Neural crest cell (in vitro differentiated cells): ENCODE measurements at regions not wholly inside any gene's neighbourhood (a gene's known extent, or its start where the extent isn't known, plus 50 kb on each side); places are given as distances from the start of the nearest gene placed in this dataset.

Experiments
- DNase-seq: peaks from one replicate; pipeline ENCODE4 v3.0.0; 2021; ENCODE audit warnings: low read depth, mixed read lengths, low spot score
- H3K27ac Mint-ChIP-seq: one replicate; pipeline ENCODE4 v1.8.0; 2021; ENCODE audit warnings: mild to moderate bottlenecking, mixed read lengths; ENCODE audit not compliant: unreplicated experiment
- H3K27me3 Mint-ChIP-seq: 2 replicates; pipeline ENCODE4 v1.8.0; 2021; ENCODE audit warnings: low read depth, mild to moderate bottlenecking, mixed read lengths
- H3K36me3 Mint-ChIP-seq: 2 replicates; pipeline ENCODE4 v1.8.0; 2021; ENCODE audit warnings: low read depth, mild to moderate bottlenecking, mixed read lengths
- H3K4me1 Mint-ChIP-seq: 2 replicates; pipeline ENCODE4 v1.8.0; 2021; ENCODE audit warnings: mixed read lengths
- H3K4me3 Mint-ChIP-seq: one replicate; pipeline ENCODE4 v1.8.0; 2021; ENCODE audit warnings: mild to moderate bottlenecking, mixed read lengths
- H3K9me3 Mint-ChIP-seq: 2 replicates; pipeline ENCODE4 v1.8.0; 2021; ENCODE audit warnings: mixed read lengths
- TF ChIP-seq, protein P1 (sequence below): fragments of 200-600 bp; sonication (generic); conservative IDR thresholded peaks from 2 replicates; pipeline ENCODE4 v1.5.0; 2021; ENCODE audit warnings: antibody characterized with exemption, mild to moderate bottlenecking

DNA sequence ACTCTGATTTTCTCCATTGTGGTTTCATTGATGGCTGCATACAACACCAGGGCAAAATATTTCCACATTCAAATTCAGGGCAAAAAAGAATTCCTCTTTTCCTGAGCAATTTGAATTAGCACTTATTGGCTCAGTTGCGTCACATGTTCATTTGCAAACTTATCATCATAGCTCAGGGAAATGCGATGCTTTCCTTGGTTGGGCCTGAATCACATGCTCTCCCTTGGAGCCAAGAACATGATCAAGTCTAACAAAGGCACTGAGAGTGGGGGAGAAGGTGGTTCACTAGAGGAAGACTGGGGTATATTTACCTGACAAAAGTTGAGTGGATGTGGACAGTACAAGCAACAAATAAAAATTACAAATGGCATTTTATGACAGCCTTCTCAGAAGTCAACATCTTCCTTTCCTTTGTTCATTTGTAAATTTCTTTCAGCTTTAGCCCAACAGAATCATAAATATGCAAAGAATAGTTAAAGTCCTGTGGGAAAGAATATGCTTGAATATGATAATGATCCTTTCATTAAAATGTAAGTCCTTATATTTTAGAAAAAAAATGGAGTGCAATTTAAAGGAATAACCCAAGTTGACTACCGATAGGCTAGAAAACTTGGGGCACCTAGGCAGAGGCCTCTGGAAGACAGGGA, 277.2 kb downstream of the NEDD1 start:
- Mint-ChIP-seq H3K27ac (no peak overlapping the region), H3K27me3 (no peaks in the 10 kb centered on the region), H3K9me3 (peaks cover 17% of the 10 kb centered on the region), H3K36me3 (peaks cover 17% of the 10 kb centered on the region), H3K4me1 (peaks cover 17% of the 10 kb centered on the region), H3K4me3 (no peak overlapping the region)
- DNase-seq = no peak
- TF ChIP-seq, protein P1, sequence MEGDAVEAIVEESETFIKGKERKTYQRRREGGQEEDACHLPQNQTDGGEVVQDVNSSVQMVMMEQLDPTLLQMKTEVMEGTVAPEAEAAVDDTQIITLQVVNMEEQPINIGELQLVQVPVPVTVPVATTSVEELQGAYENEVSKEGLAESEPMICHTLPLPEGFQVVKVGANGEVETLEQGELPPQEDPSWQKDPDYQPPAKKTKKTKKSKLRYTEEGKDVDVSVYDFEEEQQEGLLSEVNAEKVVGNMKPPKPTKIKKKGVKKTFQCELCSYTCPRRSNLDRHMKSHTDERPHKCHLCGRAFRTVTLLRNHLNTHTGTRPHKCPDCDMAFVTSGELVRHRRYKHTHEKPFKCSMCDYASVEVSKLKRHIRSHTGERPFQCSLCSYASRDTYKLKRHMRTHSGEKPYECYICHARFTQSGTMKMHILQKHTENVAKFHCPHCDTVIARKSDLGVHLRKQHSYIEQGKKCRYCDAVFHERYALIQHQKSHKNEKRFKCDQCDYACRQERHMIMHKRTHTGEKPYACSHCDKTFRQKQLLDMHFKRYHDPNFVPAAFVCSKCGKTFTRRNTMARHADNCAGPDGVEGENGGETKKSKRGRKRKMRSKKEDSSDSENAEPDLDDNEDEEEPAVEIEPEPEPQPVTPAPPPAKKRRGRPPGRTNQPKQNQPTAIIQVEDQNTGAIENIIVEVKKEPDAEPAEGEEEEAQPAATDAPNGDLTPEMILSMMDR = no peak

DNA sequence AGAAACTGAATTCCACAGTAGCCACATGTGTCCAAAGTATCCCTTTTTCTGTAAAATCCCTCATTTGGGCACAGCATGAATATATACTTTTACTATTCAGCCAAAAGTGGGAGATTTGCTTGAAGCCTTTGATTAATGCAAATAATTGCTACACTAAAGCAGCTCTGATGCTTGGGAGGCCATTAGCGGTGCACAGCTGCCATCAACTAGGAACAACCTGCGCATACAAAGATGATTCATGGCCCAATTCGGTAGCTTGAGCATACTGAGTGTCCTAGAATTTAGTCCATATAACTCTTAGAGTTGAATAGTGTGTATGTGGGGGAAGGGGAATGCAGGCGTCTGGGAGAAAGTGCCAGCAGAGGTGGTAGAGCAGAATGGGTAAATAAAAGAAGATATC, 277.0 kb upstream of the RMST start:
- no peaks in the 10 kb centered on the region for H3K27me3 Mint-ChIP-seq
- peaks cover 17% of the 10 kb centered on the region for H3K36me3 Mint-ChIP-seq
- peaks cover 21% of the 10 kb centered on the region for H3K4me1 Mint-ChIP-seq
- H3K27ac Mint-ChIP-seq = no peak overlapping the region
- peaks cover 15% of the 10 kb centered on the region for H3K9me3 Mint-ChIP-seq
- no peak overlapping the region for H3K4me3 Mint-ChIP-seq
- TF ChIP-seq, protein P1 = no peak
- no peak for DNase-seq

DNA sequence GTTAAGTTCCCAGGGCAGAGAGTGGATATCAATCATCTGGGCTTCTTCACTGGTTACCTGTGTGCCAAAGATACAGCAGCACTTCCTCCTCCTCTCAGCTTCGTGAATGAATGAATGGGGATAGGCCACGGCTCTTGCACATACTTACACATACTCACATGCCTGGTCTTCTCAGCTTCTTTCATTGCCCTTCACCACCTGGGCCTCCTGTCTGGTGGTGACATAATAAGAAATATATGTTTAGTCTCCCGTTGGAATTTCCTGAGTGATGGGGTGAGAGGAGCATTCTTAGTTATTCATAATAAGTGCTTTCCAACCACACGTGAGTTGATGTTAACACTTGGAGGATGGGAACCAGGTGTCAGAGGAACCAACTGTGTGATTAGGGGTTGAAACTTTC, 268.1 kb upstream of the RMST start:
- DNase-seq = no peak
- TF ChIP-seq, protein P1 = no peak
- H3K36me3 Mint-ChIP-seq = peaks cover 12% of the 10 kb centered on the region
- no peaks in the 10 kb centered on the region for H3K27me3 Mint-ChIP-seq
- no peak overlapping the region for H3K4me3 Mint-ChIP-seq
- peaks cover 16% of the 10 kb centered on the region for H3K9me3 Mint-ChIP-seq
- peaks cover 12% of the 10 kb centered on the region for H3K4me1 Mint-ChIP-seq
- H3K27ac Mint-ChIP-seq = no peak overlapping the region

DNA sequence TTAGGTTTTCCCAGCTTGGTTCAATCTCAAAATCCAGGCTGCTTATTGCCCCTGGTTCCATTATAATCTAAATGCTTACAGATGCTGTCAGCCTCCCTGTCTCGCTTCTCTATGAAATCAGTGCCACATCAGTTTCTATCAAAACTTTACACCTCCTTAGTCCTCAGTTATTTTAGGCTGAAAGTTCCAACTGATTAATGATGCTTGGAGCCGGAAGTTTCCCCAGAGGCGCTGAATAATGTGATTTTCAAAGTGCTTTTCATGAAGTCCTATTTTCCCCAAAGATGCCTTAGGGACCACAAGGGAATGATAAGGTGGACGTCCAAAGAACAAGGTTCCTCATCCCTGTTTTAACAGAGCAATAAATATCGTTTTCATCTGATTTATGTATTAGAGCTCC, 262.4 kb upstream of the RMST start:
- no peaks in the 10 kb centered on the region for H3K27me3 Mint-ChIP-seq
- no peak for DNase-seq
- peak overlapping the region; percentile 65 for H3K27ac Mint-ChIP-seq
- peaks cover 17% of the 10 kb centered on the region for H3K9me3 Mint-ChIP-seq
- H3K4me1 Mint-ChIP-seq = peaks cover 13% of the 10 kb centered on the region
- H3K36me3 Mint-ChIP-seq = peaks cover 14% of the 10 kb centered on the region
- no peak overlapping the region for H3K4me3 Mint-ChIP-seq
- TF ChIP-seq, protein P1 = no peak

DNA sequence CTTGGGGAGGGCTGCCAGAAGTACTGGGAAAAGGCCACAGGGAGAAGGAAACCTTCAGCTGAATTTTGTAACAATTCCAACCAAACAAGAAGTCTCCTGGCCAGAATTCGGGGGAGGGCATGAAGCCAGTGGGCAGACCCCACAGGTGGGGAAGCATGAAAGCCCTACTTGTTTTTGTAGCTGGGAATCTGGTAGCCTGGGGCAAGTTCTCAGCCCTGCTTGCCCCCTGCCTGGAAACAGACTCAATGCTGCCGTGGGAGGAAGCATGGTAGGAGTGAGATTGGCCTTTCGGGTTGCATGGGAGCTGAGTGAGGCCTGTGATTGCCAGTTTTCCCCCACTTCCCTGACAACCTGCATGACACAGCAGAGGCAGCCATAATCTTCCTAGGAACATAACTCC, 259.2 kb upstream of the RMST start:
- TF ChIP-seq, protein P1 = no peak
- Mint-ChIP-seq H3K4me1 (peaks cover 13% of the 10 kb centered on the region), H3K36me3 (peaks cover 22% of the 10 kb centered on the region), H3K27me3 (no peaks in the 10 kb centered on the region), H3K9me3 (peaks cover 23% of the 10 kb centered on the region), H3K27ac (peak overlapping the region; percentile 53), H3K4me3 (no peak overlapping the region)
- DNase-seq = no peak
